Activated CD4-positive, CD25-positive, alpha-beta regulatory T cell (primary cell): ENCODE measurements at regions not wholly inside any gene's neighbourhood (a gene's known extent, or its start where the extent isn't known, plus 50 kb on each side); places are given as distances from the start of the nearest gene placed in this dataset.

ENCODE experiments used
- DNase-seq, 4 experiments: peaks; one replicate each; lab custom pipeline; 2025; lab: John Stamatoyannopoulos, UW

- DNase-seq: no peak
These were observed 192.0 kb downstream of the PIK3R1 start for GRCh38 chr5:68407311-68408239.

- no peak for DNase-seq
These were observed 192.9 kb downstream of the PIK3R1 start for GRCh38 chr5:68408345-68408871.

- no peak for DNase-seq
These were observed 193.7 kb downstream of the PIK3R1 start for GRCh38 chr5:68409259-68409658.

GRCh38 chr5:68411161-68411560 lies 195.6 kb downstream of the PIK3R1 start:
- DNase-seq: no peak

- no peak for DNase-seq
These were observed 199.9 kb downstream of the PIK3R1 start for GRCh38 chr5:68415177-68416085.

GRCh38 chr5:68416714-68417113 lies 201.2 kb downstream of the PIK3R1 start:
- DNase-seq: no peak

GRCh38 chr5:68418201-68418600 lies 202.6 kb downstream of the PIK3R1 start:
- DNase-seq: no peak

GRCh38 chr5:68418680-68419079 lies 203.1 kb downstream of the PIK3R1 start:
- no peak for DNase-seq

- DNase-seq: no peak
These were observed 203.6 kb downstream of the PIK3R1 start for GRCh38 chr5:68419081-68419636.

- DNase-seq: no peak
These were observed 204.3 kb downstream of the PIK3R1 start for GRCh38 chr5:68419637-68420452.

GRCh38 chr5:68420476-68421344 lies 205.2 kb downstream of the PIK3R1 start:
- DNase-seq: no peak

- DNase-seq: no peak
These were observed 206.1 kb downstream of the PIK3R1 start for GRCh38 chr5:68421485-68422220.

GRCh38 chr5:68423154-68423811 lies 207.7 kb downstream of the PIK3R1 start:
- no peak for DNase-seq

GRCh38 chr5:68424799-68425537 lies 209.4 kb downstream of the PIK3R1 start:
- DNase-seq: no peak

GRCh38 chr5:68426586-68426985 lies 211.0 kb downstream of the PIK3R1 start:
- no peak for DNase-seq

- DNase-seq: no peak
These were observed 212.8 kb downstream of the PIK3R1 start for GRCh38 chr5:68428231-68428811.

GRCh38 chr5:68429510-68429909 lies 214.0 kb downstream of the PIK3R1 start:
- DNase-seq: no peak

GRCh38 chr5:68430279-68430678 lies 214.7 kb downstream of the PIK3R1 start:
- DNase-seq: no peak
